Progenitor cell of endocrine pancreas (in vitro differentiated cells): ENCODE measurements at regions not wholly inside any gene's neighbourhood (a gene's known extent, or its start where the extent isn't known, plus 50 kb on each side); places are given as distances from the start of the nearest gene placed in this dataset.

Experiments
- DNase-seq: peaks from one replicate; pipeline ENCODE4 v3.0.0; 2021; ENCODE audit warnings: low spot score; ENCODE audit not compliant: unreplicated experiment
- H3K27ac Mint-ChIP-seq: 2 replicates; pipeline ENCODE4 v1.8.0; 2021; ENCODE audit warnings: mild to moderate bottlenecking, moderate library complexity, mixed read lengths
- H3K27me3 Mint-ChIP-seq: 2 replicates; pipeline ENCODE4 v1.8.0; 2021; ENCODE audit warnings: mixed read lengths
- H3K36me3 Mint-ChIP-seq: 2 replicates; pipeline ENCODE4 v1.8.0; 2022; ENCODE audit warnings: mixed read lengths; ENCODE audit not compliant: insufficient read depth
- H3K4me1 Mint-ChIP-seq: 2 replicates; pipeline ENCODE4 v1.8.0; 2021; ENCODE audit warnings: low read depth, mixed read lengths
- H3K4me3 Mint-ChIP-seq: 2 replicates; pipeline ENCODE4 v1.8.0; 2021; ENCODE audit warnings: low read depth, mild to moderate bottlenecking, moderate library complexity, mixed read lengths
- H3K9me3 Mint-ChIP-seq: 2 replicates; pipeline ENCODE4 v1.8.0; 2021; ENCODE audit warnings: low read depth, mixed read lengths
- CTCF ChIP-seq: fragments of 200-600 bp; sonication (generic); IDR thresholded peaks from one replicate; pipeline ENCODE4 v1.5.0; 2021; ENCODE audit warnings: antibody characterized with exemption, mild to moderate bottlenecking; ENCODE audit not compliant: unreplicated experiment

GRCh38 chr4:45920861-45921260 lies 203.0 kb downstream of the GABRG1 start:
- TF ChIP-seq CTCF: no peak
- H3K4me3 Mint-ChIP-seq: no peak overlapping the region
- H3K36me3 Mint-ChIP-seq: no peaks in the 10 kb centered on the region
- no peak overlapping the region for H3K27ac Mint-ChIP-seq
- peaks cover 1% of the 10 kb centered on the region for H3K4me1 Mint-ChIP-seq
- no peak for DNase-seq
- no peaks in the 10 kb centered on the region for H3K27me3 Mint-ChIP-seq
- H3K9me3 Mint-ChIP-seq: peaks cover 3% of the 10 kb centered on the region

GRCh38 chr4:45910511-45910910 lies 213.3 kb downstream of the GABRG1 start:
- Mint-ChIP-seq H3K4me3 (no peak overlapping the region), H3K36me3 (no peaks in the 10 kb centered on the region), H3K4me1 (peaks cover under 1% of the 10 kb centered on the region), H3K27me3 (no peaks in the 10 kb centered on the region), H3K9me3 (peaks cover 3% of the 10 kb centered on the region), H3K27ac (no peak overlapping the region)
- TF ChIP-seq CTCF: no peak
- no peak for DNase-seq

GRCh38 chr4:45897946-45898585 lies 225.8 kb downstream of the GABRG1 start:
- no peaks in the 10 kb centered on the region for H3K4me1 Mint-ChIP-seq
- no peak overlapping the region for H3K27ac Mint-ChIP-seq
- TF ChIP-seq CTCF: no peak
- no peaks in the 10 kb centered on the region for H3K27me3 Mint-ChIP-seq
- H3K36me3 Mint-ChIP-seq: no peaks in the 10 kb centered on the region
- H3K4me3 Mint-ChIP-seq: no peak overlapping the region
- DNase-seq: no peak
- H3K9me3 Mint-ChIP-seq: peaks cover 5% of the 10 kb centered on the region

- DNase-seq: no peak
- H3K27ac Mint-ChIP-seq: no peak overlapping the region
- no peaks in the 10 kb centered on the region for H3K4me1 Mint-ChIP-seq
- H3K9me3 Mint-ChIP-seq: peaks cover 6% of the 10 kb centered on the region
- H3K27me3 Mint-ChIP-seq: no peaks in the 10 kb centered on the region
- no peaks in the 10 kb centered on the region for H3K36me3 Mint-ChIP-seq
- TF ChIP-seq CTCF: no peak
- no peak overlapping the region for H3K4me3 Mint-ChIP-seq
Measured at GRCh38 chr4:45883421-45883820, 240.4 kb downstream of the GABRG1 start.

- Mint-ChIP-seq H3K27me3 (no peaks in the 10 kb centered on the region), H3K9me3 (no peaks in the 10 kb centered on the region), H3K4me1 (peaks cover 2% of the 10 kb centered on the region), H3K27ac (no peak overlapping the region), H3K36me3 (no peaks in the 10 kb centered on the region), H3K4me3 (no peak overlapping the region)
- TF ChIP-seq CTCF: no peak
- no peak for DNase-seq
Measured at GRCh38 chr4:45876235-45876890, 247.5 kb downstream of the GABRG1 start.
